ENCODE measurements at regions not wholly inside any gene's neighbourhood (a gene's known extent, or its start where the extent isn't known, plus 50 kb on each side); places are given as distances from the start of the nearest gene placed in this dataset.

DNA sequence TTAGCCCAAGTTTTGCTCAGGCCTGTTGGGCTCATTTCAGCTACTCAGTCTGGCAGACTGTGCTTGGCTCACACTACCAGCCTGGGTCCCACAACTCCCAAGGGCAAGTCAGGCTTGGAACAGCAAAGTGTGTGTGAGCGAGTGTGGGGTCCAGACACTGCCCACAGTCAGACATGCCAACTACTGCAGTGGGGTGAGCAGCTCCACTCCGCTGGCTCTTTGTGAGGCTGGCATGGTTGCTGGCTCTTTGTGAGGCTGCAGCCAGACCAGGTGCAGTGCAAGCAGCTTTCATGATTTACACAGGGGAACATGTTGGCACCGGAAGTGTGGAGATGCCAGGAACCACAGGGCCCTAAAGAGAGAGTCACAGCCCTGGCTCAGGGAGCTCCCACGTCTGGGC lies 606.7 kb upstream of the FAM174A start:
- DNase-seq (ENCODE audit: insufficient read length, low spot score) (no peak), FAIRE-seq (no peak)

DNA sequence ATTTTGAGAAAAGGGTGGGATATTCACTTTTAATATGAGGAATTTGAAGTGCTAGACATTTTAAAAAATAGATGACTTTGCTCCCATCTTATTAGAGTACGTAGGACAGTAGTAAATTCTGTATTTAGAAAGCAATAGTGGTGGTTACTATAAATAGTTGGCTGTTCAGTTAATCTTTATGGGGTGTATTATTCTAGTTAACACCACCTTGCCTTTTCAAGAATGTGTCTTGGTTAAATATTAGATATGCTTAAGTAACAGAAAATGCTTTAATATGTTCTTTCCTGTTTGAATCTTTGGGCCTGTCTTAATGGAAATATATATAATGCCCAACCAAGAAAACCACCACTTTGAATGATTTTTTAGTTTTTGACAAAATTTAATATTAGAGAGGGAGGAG lies 608.7 kb upstream of the FAM174A start:
- no peak for FAIRE-seq
- DNase-seq (ENCODE audit: insufficient read length, low spot score) = no peak

DNA sequence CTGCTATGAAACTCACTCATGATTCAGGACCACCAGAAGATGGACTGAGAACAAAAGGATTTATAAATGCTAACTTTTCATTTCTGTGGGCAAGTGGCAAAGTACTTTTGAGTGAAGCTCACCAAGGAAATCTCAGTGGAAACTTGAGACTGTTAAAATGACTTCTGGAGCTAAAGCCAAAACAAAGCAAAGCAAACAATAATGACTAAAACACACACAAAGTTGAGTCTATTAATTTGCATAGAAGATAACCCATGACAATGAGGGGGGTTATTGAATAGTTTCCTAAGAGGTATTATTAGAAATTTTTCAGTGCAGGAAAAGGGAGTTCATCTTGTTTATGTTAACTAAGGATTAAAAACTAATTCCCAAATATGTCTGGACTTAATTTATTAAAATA lies 612.8 kb upstream of the FAM174A start:
- no peak for FAIRE-seq
- DNase-seq (ENCODE audit: insufficient read length, low spot score) = no peak

DNA sequence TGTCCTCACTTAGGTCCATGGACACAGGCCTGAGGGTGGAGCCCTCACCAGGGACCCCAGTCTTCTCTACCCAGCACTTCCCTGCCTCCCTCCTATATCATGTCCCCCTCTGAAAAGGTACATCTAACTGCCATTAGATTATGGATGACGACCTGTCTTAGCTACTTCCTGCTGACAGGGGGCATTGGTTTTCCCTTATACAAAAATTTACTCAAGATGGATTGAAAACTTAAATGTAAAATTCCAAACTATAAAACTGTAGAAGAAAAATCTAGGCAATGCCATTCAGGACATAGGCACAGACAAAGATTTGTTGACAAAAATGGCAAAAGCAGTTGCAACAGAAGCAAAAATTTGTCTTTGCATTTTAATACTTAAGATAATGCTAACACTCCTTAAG lies 623.2 kb upstream of the FAM174A start:
- DNase-seq (ENCODE audit: insufficient read length, low spot score) = no peak
- FAIRE-seq = no peak

DNA sequence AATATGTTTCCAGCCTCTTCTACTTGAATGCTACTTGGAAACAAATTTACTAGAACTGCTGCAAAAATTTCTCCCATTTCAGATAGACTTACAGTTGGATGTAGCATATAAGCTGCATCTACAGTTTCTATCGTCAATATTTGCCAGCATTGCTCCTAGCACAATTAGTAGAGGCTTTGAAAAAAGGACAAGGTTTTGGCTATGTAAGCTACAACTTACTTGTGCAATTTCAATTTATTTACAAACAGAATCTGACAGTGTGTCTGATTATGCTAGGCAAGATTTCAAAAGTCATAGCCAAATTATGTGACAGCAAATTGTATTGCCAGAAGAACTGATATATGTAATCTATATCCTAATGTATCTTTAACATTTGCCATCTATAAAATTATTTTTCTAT lies 628.4 kb upstream of the FAM174A start:
- no peak for FAIRE-seq

DNA sequence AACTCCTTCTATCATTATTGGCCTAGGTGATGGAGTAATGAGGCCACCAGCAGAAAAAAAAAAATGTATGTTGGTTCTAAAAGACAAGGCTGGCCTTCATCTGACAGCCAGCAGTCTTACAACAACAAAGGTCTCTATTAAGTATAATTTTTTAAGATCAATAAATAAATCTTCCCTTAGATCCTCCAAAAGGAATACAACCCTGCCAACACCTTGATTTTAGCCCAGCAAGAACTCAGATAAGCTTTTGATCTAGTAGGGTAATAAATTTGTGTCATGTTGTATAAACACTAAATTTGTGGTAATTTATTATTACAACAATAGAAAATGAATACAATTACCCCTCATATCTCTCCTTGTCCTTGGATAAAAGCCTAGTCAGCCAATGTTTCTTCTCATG lies 633.2 kb upstream of the FAM174A start:
- DNase-seq (ENCODE audit: insufficient read length, low spot score) = no peak
- no peak for FAIRE-seq

More for the DNA sequence above, 628.4 kb upstream of the FAM174A start:
- DNase-seq (ENCODE audit: insufficient read length, low spot score) = no peak

DNA sequence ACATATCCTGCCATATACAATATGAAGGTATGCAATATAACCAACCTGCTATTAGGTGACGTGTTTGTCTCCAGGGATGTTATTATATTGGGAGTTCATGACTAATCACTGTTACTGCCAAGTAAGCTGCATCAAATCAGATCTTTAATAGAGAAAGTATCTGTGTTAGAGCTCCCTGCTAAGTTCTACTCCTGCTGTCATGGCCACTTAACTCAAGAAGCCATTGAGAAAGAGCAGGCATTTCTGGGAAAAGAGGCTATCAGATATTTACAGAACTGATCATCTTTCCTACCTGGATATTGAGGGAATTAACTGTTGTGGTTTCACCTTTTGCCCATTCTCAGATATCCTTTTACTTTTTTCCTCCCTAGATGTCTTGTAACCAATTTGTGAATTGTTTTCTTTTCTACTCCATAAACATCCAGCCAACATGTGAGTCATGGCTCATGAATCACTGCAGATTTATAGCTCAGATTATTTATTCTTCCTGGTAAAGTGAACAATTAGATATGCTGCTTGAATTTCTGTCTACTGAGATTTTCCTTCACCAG lies 634.8 kb upstream of the FAM174A start:
- no peak for FAIRE-seq

DNA sequence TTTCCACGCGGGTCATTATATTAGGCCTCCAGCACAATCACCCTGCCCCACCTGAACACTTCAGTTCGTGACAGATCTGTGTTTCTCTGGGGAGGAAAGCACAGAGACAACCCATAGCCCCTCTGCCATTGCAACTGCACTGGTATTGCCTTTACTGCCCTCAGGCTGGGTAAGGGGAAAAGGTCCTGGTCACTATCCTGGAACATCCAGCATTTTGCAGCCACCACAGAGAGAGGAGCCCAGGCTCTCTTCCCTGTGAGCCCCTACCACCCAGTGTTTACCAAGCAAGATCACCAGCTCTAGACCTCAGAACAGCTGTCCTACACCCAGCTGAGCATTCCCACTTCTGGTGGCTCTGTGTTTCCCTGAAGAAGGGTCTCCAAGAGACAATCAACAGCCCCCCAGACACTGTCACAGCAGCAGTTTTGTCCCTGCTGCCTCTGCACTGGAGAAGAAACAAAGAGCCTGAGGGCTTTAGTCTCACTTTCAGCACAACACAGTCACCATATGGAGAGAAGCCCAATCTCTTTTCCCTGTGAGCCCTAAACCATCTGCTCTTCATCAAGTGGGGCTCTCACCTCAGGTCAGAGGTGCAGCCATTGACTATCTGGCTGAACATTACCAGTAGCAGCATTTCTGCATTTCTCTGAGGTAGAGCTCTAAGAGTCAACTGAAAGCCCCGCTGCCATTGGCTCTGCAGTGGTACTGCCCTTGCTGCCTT lies 655.2 kb upstream of the FAM174A start:
- FAIRE-seq (no peak), DNase-seq (ENCODE audit: insufficient read length, low spot score) (no peak)

More for the DNA sequence above, 634.8 kb upstream of the FAM174A start:
- no peak for DNase-seq (ENCODE audit: insufficient read length, low spot score)

DNA sequence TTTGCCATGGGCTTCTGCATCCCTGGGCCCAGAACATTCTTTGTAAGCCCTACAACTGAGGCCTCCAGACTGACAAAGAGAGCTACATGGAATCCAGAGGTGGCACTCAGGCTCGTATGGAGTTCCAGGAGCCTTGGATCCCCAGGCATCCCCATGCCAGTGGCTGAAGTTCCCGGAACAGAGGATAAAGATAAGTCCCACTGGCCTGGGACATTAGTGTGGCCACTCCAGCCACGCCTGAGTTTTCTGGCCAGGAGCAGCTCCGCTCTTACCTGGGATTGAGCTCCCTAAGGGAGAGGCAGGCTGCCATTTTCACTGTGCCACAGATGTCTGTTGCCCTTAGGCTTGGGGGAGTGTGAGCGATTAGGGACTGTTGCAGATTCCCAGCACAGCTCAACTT lies 656.3 kb upstream of the FAM174A start:
- no peak for DNase-seq (ENCODE audit: insufficient read length, low spot score)

DNA sequence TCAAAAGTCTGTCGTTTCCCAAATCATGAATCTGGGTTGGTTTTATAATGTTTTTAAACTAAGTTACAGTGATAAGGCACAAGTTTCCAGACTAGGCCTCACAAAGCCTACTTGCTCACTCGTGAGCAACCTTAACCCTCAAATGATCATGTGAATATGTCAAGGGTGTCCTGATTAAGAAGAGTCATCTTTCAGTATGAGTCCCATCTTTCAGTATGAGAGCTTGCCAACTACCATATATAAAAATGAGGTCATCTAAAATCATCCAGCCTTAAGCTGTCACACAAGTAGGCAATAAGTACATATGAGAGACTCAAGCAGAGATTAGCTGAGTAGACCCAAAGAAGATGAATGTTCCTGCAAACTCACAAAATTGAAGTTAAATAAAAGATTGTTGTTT lies 668.4 kb upstream of the FAM174A start:
- FAIRE-seq = no peak
- no peak for DNase-seq (ENCODE audit: insufficient read length, low spot score)

More for the DNA sequence above, 656.3 kb upstream of the FAM174A start:
- FAIRE-seq = no peak

DNA sequence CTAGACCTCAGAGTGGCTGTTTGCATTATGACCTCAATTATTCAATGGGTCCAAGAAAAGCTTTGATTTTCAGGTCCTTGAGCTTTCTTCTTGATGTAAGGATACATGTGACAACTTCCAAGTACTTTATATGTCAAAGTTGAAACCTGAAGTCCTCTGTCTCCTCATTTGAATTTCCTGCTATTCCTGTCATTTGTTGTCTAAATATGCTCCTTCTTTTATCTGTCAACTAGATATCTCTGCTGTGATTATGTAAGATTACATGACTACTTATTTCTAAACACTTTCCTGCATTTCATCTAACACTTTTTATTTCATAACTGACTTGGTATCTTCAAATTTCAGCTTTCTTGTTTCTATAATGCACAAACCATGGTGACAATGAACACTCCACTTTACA lies 670.0 kb upstream of the FAM174A start:
- DNase-seq (ENCODE audit: insufficient read length, low spot score) (no peak), FAIRE-seq (no peak)

DNA sequence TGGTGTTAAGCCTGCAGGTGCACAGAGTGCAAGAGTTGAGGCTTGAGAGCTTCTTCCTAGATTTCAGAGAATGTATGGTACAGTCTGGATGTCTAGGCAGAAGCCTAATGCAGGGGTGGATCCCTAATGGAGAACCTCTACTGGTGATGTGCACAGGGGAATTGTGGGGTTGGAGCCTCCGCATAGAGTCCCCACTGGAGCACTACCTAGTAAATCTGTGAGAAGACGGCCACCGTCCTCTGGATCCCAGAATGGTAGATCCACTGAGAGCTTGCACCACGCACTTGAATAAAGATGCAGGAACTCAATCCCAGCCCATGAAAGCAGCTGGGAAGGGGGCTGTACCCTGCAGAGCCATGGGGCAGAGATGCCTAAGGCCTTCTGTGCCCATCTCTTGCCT lies 699.4 kb upstream of the FAM174A start:
- FAIRE-seq (no peak), DNase-seq (ENCODE audit: insufficient read length, low spot score) (no peak)

DNA sequence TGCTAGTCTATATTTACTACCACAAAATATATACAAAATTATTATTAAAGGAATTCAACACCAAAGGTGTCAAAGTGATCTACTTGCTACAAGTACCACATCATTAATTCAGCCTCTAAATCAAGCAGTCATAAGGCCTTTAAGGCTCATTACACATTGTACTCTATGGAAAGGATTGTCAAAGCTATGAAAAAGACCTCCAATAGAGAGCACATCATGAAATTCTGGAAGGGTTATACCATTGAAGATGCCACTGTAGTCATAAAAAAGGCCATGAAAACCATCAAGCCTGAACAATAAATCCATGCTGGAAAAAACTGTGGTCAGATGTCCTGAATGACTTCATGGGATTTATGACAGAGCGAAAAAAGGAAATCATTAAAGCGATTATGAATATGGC lies 708.0 kb upstream of the FAM174A start:
- DNase-seq (ENCODE audit: insufficient read length, low spot score) (no peak), FAIRE-seq (no peak)

DNA sequence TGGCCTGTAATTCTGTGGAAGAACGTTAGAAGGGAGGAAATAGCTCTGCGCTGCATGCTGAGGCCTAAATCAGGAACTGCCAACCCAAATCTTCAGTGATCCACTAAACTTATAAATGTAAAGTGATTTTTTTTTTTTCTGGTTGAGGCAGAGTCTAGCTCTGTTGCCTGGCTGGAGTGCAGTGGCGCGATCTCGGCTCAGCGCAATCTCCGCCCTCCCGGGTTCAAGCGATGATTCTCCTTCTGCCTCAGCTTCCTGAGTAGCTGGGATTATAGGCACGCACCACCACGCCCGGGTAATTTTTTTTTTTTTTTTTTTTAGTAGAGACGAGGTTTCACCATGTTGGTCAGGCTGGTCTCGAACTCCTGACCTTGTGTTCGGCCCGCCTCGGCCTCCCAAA lies 717.4 kb upstream of the FAM174A start:
- no peak for DNase-seq (ENCODE audit: insufficient read length, low spot score)
- FAIRE-seq = no peak

DNA sequence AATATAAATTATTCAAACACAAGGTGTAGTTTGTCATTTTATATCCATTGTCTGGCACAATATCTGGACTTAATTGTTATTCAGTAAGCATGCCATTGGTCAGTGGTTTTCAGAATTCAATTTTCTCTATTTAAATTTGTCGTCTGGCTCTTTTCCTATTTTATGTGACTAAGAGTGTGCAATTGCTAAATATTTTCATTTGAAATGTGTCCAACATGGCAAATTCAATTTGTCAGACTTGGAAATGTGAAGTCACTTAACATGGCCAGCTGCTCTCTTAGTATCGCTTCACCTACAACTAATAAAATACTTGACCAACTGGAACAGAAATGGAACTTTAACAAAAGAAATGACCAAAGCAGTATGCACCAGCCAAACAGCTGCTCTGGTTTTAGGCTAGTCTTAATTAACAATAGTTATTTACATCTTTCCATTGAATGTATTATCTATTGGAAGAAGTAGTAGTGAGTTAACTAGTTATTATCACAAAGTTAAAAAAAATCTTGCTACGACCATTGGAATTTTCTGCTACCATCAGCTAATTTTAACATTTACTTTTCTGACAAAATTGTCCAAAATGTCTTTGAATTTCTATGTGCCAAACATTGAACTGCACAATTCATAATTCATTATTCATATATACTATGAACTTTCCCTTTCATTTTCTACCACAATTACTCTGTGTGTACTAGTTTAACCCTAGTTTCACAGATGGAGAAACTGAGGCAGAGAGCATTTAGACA lies 720.7 kb upstream of the FAM174A start:
- FAIRE-seq (no peak), DNase-seq (ENCODE audit: insufficient read length, low spot score) (no peak)

DNA sequence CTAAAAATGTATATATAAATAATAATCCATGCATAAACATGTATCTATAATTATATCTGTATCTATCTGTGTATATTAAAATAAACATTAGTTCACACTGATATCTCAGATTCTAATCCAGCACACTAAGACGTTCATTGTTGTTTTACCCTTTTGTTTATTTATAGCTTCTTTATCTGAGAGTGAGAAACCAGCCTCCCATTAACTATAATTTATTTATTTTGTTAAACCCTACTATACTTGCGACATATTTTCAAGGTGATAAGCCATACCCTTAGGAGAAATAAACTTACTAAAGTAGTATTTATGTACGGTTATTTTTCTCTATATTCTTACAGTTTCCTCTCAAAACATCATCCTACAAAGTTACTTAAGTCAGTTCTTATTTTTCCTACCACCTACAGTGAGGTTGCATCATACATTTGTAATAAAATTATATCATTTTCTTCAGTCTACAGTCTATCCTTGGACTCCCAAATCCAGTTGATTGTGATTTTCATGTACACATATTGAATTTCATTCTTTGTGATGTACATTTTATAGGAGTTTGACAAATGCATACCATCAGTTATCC lies 726.4 kb upstream of the FAM174A start:
- FAIRE-seq = no peak
- no peak for DNase-seq (ENCODE audit: insufficient read length, low spot score)

DNA sequence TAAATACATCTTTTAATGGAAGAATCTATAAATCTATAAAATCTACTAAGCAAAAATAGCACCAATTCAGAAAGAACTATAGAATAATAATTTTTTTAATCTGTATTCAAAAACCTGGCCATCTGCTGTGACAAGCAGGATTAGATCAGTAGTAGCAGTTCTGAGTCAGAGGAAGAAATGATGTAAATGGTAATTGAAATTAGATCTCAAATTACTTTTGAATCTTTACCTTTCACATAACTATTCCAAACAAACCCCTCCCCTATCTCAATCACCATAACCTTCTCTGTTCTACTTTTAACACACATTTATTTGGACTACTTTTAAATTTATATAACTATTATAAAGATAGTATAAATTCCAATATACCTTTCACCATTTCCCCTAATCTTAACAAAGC lies 727.8 kb upstream of the FAM174A start:
- no peak for DNase-seq (ENCODE audit: insufficient read length, low spot score)
- FAIRE-seq = no peak

DNA sequence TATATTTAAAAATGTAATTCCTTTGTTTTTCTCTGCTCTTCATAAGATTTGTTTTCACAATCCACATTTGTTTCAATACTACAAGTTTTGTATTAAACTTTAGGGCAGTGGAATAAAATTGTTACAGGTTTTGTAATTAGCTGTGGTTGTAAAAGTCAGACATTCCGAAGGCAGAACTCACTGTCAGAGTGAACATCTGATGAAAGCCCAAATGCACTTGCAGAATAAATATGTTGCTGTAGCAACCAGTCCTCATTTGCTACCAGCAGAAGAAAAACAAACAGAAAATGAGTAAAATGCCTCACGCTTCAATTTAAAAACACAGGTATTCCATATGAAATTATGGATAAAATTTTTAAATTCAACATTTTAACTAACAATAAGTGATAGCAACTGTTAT lies 740.1 kb upstream of the FAM174A start:
- FAIRE-seq (no peak), DNase-seq (ENCODE audit: insufficient read length, low spot score) (no peak)

DNA sequence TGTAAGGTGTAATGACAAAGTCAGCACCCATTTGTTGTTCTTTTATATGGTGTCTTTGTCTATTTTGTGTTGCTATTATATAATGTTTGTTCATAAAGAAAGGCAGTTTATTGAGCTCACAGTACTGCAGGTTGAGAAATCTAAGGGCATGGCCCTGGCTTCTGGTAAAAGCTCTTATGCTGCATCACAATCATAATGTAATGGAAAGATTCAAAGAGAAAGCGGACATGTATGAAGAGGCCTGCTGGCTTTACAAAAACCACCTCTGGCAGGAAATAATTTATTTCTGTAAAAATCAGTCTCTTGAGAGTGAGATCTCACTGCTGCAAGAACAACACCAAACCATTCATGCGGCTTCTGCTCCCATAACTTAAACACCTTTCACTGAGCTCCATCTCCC lies 746.7 kb upstream of the FAM174A start:
- FAIRE-seq (no peak), DNase-seq (ENCODE audit: insufficient read length, low spot score) (no peak)

DNA sequence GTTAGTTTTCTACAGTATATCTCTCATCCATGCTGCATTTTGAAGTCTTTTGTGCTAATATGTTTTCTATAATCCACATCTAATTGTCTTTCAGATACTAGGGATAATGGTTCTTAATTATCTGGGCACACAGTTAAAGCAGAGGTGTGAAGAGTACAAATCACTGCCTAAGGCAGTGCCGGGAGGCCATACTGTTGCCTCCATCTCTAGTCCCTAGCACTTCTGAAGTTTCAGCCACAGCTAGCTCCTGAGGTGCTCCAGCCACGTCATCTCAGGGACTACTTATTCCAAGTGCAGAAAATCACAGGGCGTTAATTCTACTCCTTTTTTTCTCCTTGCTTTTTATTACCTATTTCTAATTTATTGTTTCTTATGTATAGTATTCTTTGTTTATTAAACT lies 760.0 kb upstream of the FAM174A start:
- FAIRE-seq (no peak), DNase-seq (ENCODE audit: insufficient read length, low spot score) (no peak)

DNA sequence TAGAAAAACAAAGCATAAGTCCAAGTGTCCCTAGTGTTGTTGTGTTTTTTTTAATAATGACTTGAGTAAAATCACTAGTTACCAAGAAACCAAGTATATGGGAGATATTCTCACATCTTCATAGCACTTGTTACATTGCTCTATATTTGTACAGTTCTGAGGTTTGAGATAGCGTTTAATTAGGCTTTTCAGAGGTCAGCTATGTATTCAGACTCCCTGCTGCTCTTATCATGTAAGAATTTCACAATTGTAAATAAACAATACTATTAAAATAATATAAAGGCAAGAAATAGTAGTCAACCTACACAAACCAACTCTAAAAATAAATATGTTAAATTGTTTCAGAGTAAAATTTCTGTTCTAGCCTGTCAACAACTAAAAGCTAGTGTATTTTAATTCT lies 761.9 kb upstream of the FAM174A start:
- DNase-seq (ENCODE audit: insufficient read length, low spot score) (no peak), FAIRE-seq (no peak)

DNA sequence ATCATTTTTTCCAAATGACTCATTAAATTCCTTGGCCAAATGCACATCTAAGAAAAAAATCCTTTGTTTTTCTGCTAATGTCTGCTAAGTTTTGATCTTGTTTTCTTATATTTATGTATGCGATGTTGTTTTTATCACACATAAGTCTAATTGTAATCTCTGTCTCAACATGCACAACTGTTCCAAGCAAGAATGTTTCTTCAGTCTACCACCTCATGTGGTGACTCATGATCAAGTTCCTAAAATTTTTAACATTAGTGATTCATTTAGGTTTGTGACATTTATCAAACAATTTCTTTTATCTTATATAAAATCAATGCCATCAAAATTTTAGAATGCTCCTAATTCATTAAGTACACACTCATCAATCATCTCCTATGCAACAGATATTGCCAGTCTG lies 763.9 kb upstream of the FAM174A start:
- FAIRE-seq = no peak
- DNase-seq (ENCODE audit: insufficient read length, low spot score) = no peak
